Fibroblast of lung (primary cell): ENCODE measurements at regions not wholly inside any gene's neighbourhood (a gene's known extent, or its start where the extent isn't known, plus 50 kb on each side); places are given as distances from the start of the nearest gene placed in this dataset.
A peak's percentile ranks its signal among the peaks of the same experiment; 100 is the strongest.
"Not testable (repeated sequence)": the region's sequence is repeated elsewhere in the genome, so short reads cannot be mapped to it uniquely, and the experiment has no call there.

Experiments used
- DNase-seq, 2 donors: peaks; one replicate each; pipeline versions ENCODE4 v3.0.0 to v3.0.0-alpha.2; 2010; ENCODE audit warnings: low read depth in 2 of 2
- H2AFZ ChIP-seq: 2 replicates; pipeline ENCODE4 v1.5.1; 2012; ENCODE audit warnings: low read length, control low read depth, inconsistent platforms
- H3K27ac ChIP-seq: 2 replicates; pipeline ENCODE4 v1.5.1; 2011; ENCODE audit warnings: low read length, control low read depth; ENCODE audit not compliant: insufficient read depth
- H3K27me3 ChIP-seq: 2 replicates; pipeline ENCODE4 v1.5.1; 2011; ENCODE audit warnings: mild to moderate bottlenecking, low read length; ENCODE audit not compliant: control insufficient read depth, insufficient read depth
- H3K36me3 ChIP-seq: 2 replicates; pipeline ENCODE4 v1.5.1; 2011; ENCODE audit warnings: low read length; ENCODE audit not compliant: control insufficient read depth, insufficient read depth
- H3K4me1 ChIP-seq: 2 replicates; pipeline ENCODE4 v1.5.1; 2011; ENCODE audit warnings: low read length; ENCODE audit not compliant: control insufficient read depth, insufficient read depth; ENCODE audit errors: extremely low read depth
- H3K4me2 ChIP-seq: 2 replicates; pipeline ENCODE4 v1.5.1; 2011; ENCODE audit warnings: low read length, control low read depth; ENCODE audit not compliant: insufficient read depth; ENCODE audit errors: extremely low read depth
- H3K4me3 ChIP-seq, 4 experiments: fragments of 200-600 bp in 1 of 4; sonication (generic) in 1 of 4; replicated peaks in 1 of 4; 2 replicates each; pipeline ENCODE4 v1.5.1; 2011 to 2016; ENCODE audit warnings: low read length in 4 of 4, low read depth in 3 of 4, mild to moderate bottlenecking in 3 of 4, control low read depth in 2 of 4, inconsistent platforms in 1 of 4, mixed read lengths in 1 of 4; ENCODE audit not compliant: insufficient read depth in 1 of 4; ENCODE audit errors: control extremely low read depth in 1 of 4
- H3K79me2 ChIP-seq: 2 replicates; pipeline ENCODE4 v1.5.1; 2012; ENCODE audit warnings: mild to moderate bottlenecking, low read length, inconsistent platforms; ENCODE audit not compliant: control insufficient read depth, insufficient read depth
- H3K9ac ChIP-seq: 2 replicates; pipeline ENCODE4 v1.5.1; 2011; ENCODE audit warnings: mild to moderate bottlenecking, low read length, control low read depth; ENCODE audit not compliant: insufficient read depth
- H3K9me3 ChIP-seq: 2 replicates; pipeline ENCODE4 v1.5.1; 2012; ENCODE audit warnings: low read depth, low read length; ENCODE audit not compliant: control insufficient read depth, insufficient read depth
- H4K20me1 ChIP-seq: 2 replicates; pipeline ENCODE4 v1.5.1; 2011; ENCODE audit warnings: low read length; ENCODE audit not compliant: control insufficient read depth, insufficient read depth; ENCODE audit errors: extremely low read depth
- EZH2 ChIP-seq: IDR thresholded peaks from 2 replicates; pipeline ENCODE4 v1.5.1; 2012; ENCODE audit warnings: low read length, control low read depth, mild to moderate bottlenecking; ENCODE audit errors: missing control alignments
- TF ChIP-seq, protein P1 (sequence below), 2 donors: IDR thresholded peaks in 1 of 2; conservative IDR thresholded peaks in 1 of 2; 1 replicate in 1 of 2; 2 replicates in 1 of 2; pipeline ENCODE4 v1.5.1; 2011 to 2012; ENCODE audit warnings: low read length in 2 of 2, control low read depth in 1 of 2, inconsistent platforms in 1 of 2, low read depth in 1 of 2, mild to moderate bottlenecking in 1 of 2

DNA sequence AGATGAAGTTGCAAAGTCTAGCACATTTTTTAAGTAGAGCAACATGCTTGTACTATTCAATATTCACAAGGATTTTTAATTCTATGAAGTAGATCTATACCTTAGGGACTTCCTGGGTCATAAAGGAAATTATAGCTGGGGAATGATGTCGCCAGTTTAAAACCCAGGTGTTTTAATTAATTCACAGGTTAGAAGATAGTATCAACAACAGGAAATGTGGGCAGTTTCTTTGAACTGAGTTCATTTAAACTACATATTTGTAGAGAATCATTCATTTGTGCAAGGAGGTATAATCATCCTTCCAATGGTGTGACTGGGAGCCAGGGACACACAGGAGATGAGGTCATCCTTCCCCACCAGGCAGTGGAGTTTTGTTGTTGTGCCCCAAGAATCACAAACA is 181.3 kb upstream of the KLF3 start:
- Histone ChIP-seq H3K4me3 (no peak overlapping the region), H3K36me3 (no peaks in the 10 kb centered on the region), H3K9ac (no peak overlapping the region), H3K27ac (no peak overlapping the region), H2AFZ (no peak overlapping the region), H3K4me1 (no peaks in the 10 kb centered on the region), H3K4me2 (no peak overlapping the region), H3K79me2 (no peaks in the 10 kb centered on the region), H4K20me1 (no peaks in the 10 kb centered on the region), H3K27me3 (no peaks in the 10 kb centered on the region), H3K9me3 (no peaks in the 10 kb centered on the region)
- DNase-seq: no peak
- TF ChIP-seq EZH2: no peak
- TF ChIP-seq, protein P1, sequence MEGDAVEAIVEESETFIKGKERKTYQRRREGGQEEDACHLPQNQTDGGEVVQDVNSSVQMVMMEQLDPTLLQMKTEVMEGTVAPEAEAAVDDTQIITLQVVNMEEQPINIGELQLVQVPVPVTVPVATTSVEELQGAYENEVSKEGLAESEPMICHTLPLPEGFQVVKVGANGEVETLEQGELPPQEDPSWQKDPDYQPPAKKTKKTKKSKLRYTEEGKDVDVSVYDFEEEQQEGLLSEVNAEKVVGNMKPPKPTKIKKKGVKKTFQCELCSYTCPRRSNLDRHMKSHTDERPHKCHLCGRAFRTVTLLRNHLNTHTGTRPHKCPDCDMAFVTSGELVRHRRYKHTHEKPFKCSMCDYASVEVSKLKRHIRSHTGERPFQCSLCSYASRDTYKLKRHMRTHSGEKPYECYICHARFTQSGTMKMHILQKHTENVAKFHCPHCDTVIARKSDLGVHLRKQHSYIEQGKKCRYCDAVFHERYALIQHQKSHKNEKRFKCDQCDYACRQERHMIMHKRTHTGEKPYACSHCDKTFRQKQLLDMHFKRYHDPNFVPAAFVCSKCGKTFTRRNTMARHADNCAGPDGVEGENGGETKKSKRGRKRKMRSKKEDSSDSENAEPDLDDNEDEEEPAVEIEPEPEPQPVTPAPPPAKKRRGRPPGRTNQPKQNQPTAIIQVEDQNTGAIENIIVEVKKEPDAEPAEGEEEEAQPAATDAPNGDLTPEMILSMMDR (conservative IDR thresholded peaks at IDR 0.05 in 1 of 2, IDR thresholded peaks at IDR 0.05 in 1 of 2; ENCODE audit: low read depth in 1 of 2, low read length in 2 of 2): no peak

DNA sequence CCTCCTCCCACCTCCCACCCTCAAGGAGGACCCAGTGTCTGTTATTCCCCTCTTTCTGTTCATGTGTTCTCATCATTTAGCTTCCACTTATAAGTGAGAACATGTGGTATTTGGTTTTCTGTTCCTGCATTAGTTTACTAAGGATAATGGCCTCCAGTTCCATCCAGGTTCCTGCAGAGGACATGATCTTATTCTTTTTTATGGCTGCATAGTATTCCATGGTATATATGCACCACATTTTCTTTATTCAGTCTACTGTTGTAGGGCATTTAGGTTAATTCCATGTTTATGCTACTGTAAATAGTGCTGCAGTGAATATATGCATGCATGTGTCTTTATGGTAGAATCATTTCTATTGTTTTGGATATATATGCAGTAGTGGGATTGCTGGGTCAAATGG is 180.4 kb upstream of the KLF3 start:
- H3K27me3 ChIP-seq, DNase-seq, H3K9me3 ChIP-seq, H3K79me2 ChIP-seq, H3K4me1 ChIP-seq, H3K9ac ChIP-seq, H2AFZ ChIP-seq, H3K36me3 ChIP-seq, H3K4me3 ChIP-seq, H3K27ac ChIP-seq, H4K20me1 ChIP-seq, H3K4me2 ChIP-seq: not testable (repeated sequence)

DNA sequence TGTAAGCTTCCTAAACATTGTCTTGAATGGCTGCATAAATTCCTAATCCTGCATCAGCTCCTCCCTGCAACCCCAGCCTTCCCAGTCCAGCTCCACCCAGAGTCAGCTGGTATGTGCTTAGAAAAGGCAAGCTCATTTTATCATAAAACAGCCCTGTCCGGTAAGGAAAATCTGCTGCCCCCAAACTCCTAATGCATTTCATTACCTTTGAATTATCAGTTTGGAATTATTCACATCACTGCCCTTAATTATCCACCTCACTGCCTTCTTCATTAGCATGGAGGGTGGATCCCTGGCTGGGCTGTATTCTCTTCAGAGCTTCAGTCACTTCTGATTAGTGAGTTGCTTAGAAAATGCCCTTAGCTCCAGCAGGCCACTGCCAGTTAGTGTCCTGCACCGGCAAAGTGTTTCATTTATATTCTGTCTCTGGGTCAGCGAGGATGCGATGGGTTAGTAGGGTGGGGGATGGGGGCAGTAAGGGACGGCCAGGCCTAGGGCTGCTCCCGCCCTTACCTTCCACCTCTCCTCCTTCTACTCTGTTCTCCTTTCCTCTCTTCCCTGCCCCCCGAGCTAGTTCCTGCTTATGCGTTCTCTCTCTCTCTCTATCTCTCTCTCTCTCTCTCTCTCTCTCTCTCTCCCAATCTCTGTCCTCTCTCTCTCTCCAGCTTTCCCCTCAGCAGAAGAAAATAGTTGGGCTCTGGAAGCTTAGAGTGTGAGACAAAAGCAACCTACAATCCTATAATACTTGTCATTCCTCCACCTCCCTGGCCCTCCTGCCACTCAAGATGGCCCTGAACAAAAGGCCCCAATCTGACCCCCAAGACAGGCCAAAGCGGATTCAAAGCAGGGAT is 174.8 kb upstream of the KLF3 start:
- no peak overlapping the region for H3K4me3 ChIP-seq
- H3K27ac ChIP-seq: no peak overlapping the region
- TF ChIP-seq, protein P1 (conservative IDR thresholded peaks at IDR 0.05 in 1 of 2, IDR thresholded peaks at IDR 0.05 in 1 of 2; ENCODE audit: low read depth in 1 of 2, low read length in 2 of 2): no peak
- no peak for TF ChIP-seq EZH2
- H3K27me3 ChIP-seq: no peaks in the 10 kb centered on the region
- no peak overlapping the region for H2AFZ ChIP-seq
- no peak overlapping the region for H3K4me2 ChIP-seq
- DNase-seq: peak; percentile 25 to 42
- H3K9me3 ChIP-seq: no peaks in the 10 kb centered on the region
- no peaks in the 10 kb centered on the region for H3K4me1 ChIP-seq
- H3K36me3 ChIP-seq: no peaks in the 10 kb centered on the region
- H4K20me1 ChIP-seq: no peaks in the 10 kb centered on the region
- no peak overlapping the region for H3K9ac ChIP-seq
- H3K79me2 ChIP-seq: no peaks in the 10 kb centered on the region
